ENCODE measurements at regions not wholly inside any gene's neighbourhood (a gene's known extent, or its start where the extent isn't known, plus 50 kb on each side); places are given as distances from the start of the nearest gene placed in this dataset.

- no peak for DNase-seq (ENCODE audit: low spot score)
Measured at GRCh38 chr15:96097661-96098060, 232.8 kb upstream of the NR2F2 start.

DNA sequence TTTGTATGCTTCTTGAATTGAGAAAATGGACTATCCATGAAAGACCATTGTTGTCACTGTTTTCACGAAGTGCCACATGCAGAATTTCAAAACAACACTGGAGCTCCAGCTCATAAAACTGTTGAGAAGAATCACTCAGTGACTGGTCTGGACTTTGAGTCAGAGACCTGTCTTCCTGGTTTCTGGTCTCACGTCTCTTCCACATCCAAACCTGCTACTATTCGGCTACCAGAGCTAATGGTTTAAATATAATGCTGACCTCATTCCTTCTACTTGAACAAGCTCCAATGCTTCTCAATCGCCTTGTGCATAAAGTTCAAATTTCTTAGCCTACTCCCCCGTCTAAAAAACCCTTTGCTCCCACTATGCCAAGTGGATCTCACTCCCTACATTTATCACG is 227.9 kb upstream of the NR2F2 start:
- no peak for DNase-seq (ENCODE audit: low spot score)

GRCh38 chr15:96106181-96106580 is 224.3 kb upstream of the NR2F2 start:
- DNase-seq (ENCODE audit: low spot score) = no peak

DNA sequence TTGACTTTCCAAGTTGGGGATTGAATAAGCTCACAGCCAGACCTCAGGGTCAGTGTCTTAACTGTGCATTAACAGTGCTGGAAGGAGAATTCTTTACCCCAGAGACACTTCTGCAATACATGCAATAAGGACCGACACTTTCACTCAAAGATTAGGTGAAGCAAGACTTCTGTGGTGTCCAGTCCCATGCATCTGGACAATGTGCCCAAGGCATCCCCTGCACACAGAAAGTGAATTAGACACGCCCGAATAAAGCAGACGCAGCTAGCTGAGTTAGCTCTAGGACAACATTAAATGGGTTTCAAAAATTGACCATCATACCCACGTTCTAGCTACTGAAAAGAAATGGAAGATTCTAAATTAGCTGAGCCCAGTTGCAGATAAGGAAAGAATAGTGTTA is 223.9 kb upstream of the NR2F2 start:
- DNase-seq (ENCODE audit: low spot score) = no peak

GRCh38 chr15:96107916-96108315 is 222.6 kb upstream of the NR2F2 start:
- no peak for DNase-seq (ENCODE audit: low spot score)

DNA sequence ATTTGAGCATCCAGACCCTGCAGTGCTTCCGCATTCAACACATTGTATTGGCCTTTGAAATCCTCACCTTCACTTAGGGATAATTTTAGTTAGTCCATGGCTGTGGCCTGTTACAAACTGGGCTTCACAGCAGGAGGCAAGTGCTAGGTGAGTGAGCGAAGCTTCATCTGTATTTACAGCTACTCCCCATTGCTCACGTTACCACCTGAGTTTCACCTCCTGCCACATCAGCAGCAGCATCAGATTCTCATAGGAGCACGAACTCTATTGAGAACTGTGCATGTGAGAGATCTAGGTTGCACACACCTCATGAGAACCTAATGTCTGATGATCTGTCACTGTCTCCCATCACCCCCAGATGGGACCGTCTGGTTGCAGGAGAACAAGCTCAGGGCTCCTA is 222.1 kb upstream of the NR2F2 start:
- no peak for DNase-seq (ENCODE audit: low spot score)

- no peak for DNase-seq (ENCODE audit: low spot score)
Measured at GRCh38 chr15:96109820-96110219, 220.7 kb upstream of the NR2F2 start.

DNA sequence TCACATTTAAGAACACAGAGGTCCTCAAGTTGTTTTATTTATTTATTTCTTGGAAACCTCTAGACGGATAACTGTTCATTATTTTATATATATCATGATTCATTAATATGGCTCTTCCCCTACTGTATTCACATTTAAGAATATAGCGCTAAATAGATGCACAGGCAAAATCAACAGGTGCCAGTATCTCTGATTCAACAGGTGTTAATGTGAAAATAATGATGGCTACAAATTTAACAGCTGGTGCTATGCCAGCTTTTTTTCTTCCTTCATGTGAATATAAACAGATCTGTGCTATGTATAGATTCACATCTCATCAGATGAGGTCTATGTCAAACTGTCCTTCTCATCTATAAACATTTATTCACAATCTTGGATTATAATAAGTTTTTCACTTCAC is 218.5 kb upstream of the NR2F2 start:
- no peak for DNase-seq (ENCODE audit: low spot score)

GRCh38 chr15:96115642-96116041 is 214.9 kb upstream of the NR2F2 start:
- DNase-seq (ENCODE audit: low spot score) = no peak

- no peak for DNase-seq (ENCODE audit: low spot score)
Measured at GRCh38 chr15:96117270-96117669, 213.2 kb upstream of the NR2F2 start.

DNA sequence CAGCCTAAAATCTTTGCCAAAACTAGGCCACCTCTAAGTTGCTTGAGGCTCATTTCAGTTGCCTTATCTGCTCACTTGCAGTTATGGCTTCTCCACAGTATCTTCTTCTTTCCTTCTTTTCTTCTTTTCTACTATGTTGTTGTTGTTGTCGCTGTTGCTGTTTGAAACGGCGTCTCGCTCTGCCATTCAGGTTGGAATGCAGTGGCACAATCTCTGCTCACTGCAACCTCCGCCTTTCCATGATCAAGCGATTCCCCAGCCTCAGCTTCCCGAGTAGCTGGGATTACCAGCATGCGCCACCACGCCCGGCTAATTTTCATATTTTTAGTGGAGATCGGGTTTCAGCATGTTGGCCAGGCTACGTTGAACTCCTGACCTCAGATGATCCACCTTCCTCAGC is 210.8 kb upstream of the NR2F2 start:
- DNase-seq (ENCODE audit: low spot score) = no peak

GRCh38 chr15:96121086-96121920 is 209.2 kb upstream of the NR2F2 start:
- DNase-seq (ENCODE audit: low spot score) = no peak

DNA sequence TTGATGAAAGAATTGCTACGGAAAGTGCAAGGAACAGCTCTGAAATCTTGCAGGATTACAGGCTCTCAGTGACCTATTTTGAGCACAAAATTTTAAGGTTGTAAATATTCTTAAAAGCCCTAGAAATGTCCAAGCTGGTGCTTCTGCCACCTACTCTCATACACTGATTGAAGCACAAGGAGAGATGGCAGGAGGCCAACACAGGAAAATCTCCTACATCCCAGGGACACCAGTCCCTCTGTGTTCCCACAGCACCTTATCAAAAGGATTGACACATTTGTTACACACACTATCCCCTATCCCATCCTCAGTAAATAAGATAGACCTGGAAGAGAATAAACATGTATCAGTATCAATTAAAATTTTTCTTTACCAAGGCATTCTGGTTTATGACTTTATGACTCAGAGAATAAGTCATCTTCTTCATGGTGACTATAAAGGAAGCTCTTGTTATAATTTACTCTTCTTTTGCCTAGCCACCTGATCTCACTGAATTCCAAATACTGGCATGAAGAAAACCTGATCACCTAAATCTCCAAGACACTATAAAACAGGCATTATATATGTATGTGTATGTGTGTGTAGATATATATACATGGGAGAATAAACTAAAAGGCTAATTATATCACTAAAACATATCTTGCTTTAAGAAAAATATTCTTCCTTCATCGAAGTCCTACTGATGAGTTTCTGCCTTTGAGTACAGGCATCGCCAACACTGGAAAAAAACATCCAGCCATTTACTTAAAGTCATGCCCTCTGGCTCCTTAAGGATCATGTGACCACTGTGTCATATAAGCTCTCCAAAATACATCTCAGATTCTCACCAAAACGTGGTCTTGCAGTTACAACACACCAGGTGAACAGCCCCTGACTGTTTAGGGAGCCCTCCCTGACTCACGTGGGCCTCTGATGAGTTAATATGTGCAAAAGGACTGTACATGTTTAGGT is 208.1 kb upstream of the NR2F2 start:
- DNase-seq (ENCODE audit: low spot score) = no peak

- DNase-seq (ENCODE audit: low spot score) = no peak
Measured at GRCh38 chr15:96123028-96123400, 207.5 kb upstream of the NR2F2 start.

- no peak for DNase-seq (ENCODE audit: low spot score)
Measured at GRCh38 chr15:96123630-96124187, 206.8 kb upstream of the NR2F2 start.

- DNase-seq (ENCODE audit: low spot score) = no peak
Measured at GRCh38 chr15:96124436-96124835, 206.1 kb upstream of the NR2F2 start.

DNA sequence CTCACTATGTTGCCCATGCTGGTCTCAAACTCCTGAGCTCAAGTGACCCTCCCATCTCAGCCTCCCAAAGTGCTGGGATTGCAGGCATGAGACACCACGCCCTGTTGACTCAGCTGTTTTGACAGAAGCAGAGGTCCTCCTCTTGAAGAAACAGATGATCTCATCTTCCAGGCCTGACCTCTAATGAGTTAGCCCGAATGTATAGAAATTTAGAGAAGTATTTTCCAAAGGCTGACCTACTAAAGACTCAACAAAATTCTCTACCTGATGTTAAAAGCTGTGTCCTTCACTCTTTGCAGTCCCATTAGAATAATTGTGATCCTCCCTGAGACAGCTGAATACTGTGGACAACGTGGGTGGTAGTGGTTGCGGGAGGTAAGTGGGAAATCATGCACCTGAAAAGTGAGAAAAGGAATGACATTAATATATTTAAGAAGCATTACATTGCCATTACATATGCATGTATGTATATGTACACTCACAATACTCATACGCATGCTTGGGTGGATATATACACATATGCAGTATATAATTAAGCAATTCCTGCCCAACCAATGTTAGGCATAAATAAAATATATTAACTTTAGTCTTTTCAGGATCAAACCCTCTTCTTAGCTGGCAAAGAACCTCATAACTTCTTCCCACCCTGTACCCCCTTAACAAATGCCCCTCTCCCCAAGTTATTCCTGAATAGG is 204.6 kb upstream of the NR2F2 start:
- no peak for DNase-seq (ENCODE audit: low spot score)

DNA sequence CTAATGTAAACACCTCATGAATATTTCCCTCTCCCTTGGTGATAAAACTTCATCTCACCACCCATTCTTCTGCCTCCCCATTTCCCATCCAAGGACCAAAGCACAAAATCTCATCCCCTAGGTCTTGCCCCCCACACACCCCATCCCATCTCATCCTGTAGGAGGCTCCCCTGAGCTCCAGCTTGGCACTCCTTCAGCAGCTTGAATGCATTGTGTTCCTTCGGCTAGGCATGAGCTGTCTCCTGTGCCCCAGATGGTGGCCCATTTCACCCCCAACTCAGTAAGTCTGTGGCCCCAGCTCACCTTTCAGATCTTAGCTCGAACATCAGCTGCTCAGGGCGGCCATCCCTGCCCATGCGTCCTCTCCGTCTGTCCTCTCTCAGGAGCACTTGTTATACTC is 203.6 kb upstream of the NR2F2 start:
- no peak for DNase-seq (ENCODE audit: low spot score)

- no peak for DNase-seq (ENCODE audit: low spot score)
Measured at GRCh38 chr15:96130734-96131133, 199.8 kb upstream of the NR2F2 start.

DNA sequence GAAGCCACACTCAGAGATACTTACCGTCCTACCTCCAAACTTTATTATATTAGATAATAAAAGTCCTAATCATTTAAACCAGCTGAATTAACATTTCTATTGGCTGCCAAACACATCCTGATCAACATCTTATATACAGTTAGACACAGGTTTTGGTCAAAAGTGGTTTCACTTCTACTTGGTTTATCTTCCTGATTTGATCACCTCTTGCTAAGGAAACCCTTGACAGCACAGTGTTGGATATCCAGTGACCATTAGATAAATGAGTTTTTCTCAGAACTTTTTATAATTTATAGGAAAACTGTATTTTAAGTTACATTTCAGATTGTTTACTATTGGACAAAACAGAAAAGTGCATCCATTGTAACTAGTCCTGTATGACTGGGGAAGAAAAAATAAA is 198.4 kb upstream of the NR2F2 start:
- no peak for DNase-seq (ENCODE audit: low spot score)

DNA sequence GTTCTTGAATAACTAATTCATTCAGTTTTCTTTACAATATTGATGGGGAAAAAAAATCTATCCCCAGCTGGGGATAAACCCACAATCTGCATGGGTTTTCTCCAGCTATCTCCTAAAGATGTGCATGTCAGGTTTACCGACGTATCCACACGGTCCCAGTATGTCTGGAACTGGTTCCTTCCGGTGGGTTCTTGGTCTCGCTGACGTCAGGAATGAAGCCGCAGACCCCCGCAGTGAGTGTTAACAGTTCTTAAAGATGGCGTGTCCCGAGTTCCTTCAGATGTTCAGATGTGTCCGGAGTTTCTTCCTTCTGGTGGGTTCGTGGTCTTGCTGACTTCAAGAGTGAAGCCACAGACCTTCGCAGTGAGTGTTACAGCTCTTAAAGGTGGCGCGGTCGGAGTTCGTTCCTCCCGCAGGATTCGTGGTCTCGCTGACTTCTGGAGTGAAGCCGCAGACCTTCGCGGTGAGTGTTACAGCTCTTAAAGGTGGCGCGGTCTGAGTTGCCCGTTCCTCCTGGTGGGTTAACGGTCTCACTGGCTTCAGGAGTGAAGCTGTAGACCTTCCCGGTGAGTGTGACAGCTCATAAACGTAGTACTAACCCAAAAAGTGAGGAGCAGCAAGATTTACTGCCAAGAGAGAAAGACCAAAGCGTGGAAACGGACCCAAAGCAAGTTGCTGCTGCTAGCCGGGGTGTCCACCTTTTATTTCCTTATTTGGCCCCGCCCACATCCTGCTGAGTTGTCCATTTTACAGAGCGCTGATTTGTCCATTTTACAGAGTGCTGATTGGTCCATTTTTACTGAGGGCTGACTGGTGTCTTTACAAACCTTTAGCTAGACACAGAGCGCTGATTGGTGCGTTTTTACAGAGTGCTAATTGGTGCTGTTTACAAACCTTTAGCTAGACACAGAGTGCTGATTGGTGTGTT is 195.1 kb upstream of the NR2F2 start:
- no peak for DNase-seq (ENCODE audit: low spot score)

Measured in pons (tissue), 1 donor.